ENCODE measurements at regions not wholly inside any gene's neighbourhood (a gene's known extent, or its start where the extent isn't known, plus 50 kb on each side); places are given as distances from the start of the nearest gene placed in this dataset.

DNA sequence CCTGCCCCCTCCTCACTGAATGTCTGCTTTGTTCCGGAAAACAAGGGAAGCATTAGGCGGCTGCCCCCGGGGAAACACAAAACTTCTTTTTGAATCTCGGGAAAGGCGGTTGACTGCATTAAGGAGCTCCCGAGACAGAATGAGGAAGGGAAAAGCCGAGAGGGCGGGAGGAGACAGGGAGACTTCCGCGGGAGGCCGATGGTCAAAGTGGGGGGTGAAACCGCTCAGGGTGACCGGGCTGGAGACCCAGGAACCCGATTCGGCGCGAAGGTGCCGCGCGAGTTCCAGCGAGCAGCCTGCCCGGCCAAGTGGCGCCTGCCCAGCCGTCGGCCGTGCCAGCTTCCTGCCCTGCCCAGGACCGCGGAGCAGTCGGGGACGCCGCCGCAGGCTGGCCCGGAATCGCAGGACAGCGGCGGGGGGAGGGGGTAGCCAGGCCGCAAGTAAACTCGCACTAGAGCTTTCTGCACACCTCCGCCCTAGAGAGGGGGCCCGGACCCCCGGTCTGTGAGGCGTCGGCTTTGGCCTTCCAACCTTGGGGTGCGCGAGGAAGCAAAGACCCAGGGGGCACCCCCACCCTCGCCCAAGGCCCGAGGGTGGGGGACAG lies 55.1 kb upstream of the BCOR start:
- TF ChIP-seq, protein P1, sequence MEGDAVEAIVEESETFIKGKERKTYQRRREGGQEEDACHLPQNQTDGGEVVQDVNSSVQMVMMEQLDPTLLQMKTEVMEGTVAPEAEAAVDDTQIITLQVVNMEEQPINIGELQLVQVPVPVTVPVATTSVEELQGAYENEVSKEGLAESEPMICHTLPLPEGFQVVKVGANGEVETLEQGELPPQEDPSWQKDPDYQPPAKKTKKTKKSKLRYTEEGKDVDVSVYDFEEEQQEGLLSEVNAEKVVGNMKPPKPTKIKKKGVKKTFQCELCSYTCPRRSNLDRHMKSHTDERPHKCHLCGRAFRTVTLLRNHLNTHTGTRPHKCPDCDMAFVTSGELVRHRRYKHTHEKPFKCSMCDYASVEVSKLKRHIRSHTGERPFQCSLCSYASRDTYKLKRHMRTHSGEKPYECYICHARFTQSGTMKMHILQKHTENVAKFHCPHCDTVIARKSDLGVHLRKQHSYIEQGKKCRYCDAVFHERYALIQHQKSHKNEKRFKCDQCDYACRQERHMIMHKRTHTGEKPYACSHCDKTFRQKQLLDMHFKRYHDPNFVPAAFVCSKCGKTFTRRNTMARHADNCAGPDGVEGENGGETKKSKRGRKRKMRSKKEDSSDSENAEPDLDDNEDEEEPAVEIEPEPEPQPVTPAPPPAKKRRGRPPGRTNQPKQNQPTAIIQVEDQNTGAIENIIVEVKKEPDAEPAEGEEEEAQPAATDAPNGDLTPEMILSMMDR (IDR thresholded peaks at IDR 0.05), result no peak
- no peak for TF ChIP-seq EP300 (IDR thresholded peaks at IDR 0.05)

Measured in esophagus muscularis mucosa (tissue), 3 donors.